ENCODE measurements at regions not wholly inside any gene's neighbourhood (a gene's known extent, or its start where the extent isn't known, plus 50 kb on each side); places are given as distances from the start of the nearest gene placed in this dataset.

DNA sequence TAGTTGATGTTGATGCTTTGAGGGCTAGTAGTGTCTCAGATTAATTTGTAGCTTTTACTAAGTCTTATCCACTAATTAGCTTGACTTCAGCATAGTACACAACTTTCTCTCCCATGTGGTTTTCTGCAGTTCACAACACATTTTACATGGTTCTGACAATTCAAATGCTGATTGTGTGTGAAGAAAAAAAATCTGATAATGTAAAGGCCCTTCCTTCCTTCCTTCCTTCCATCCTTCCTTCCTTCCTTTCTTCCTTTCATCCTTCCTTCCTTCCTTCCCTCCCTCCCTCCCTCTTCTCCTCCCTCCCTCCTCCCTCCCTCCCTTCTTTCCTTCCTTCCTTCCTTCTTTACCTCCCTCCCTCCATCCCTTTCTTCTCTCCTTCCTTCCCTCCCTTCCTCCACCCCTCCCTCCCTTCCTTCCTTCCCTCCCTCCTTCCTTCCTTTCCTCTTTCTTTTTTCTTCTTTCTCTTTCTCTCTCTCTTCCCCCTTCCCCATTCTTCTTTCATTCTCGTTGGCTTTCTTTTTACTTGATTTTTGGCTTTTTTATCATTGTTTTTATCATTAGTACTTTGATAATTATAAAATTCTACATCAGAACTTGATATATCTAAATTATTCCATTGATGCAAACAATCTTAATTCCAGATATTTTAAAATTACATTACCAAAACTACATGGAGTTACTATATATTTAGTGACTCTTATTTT lies 1415.6 kb downstream of the LRFN5 start:
- TF ChIP-seq POLR2AphosphoS5 (IDR thresholded peaks at IDR 0.05) (no peak), CTCF (IDR thresholded peaks at IDR 0.05) (no peak)
